ENCODE measurements at regions not wholly inside any gene's neighbourhood (a gene's known extent, or its start where the extent isn't known, plus 50 kb on each side); places are given as distances from the start of the nearest gene placed in this dataset.
A peak's percentile ranks its signal among the peaks of the same experiment; 100 is the strongest.
"Not testable (repeated sequence)": the region's sequence is repeated elsewhere in the genome, so short reads cannot be mapped to it uniquely, and the experiment has no call there.

DNA sequence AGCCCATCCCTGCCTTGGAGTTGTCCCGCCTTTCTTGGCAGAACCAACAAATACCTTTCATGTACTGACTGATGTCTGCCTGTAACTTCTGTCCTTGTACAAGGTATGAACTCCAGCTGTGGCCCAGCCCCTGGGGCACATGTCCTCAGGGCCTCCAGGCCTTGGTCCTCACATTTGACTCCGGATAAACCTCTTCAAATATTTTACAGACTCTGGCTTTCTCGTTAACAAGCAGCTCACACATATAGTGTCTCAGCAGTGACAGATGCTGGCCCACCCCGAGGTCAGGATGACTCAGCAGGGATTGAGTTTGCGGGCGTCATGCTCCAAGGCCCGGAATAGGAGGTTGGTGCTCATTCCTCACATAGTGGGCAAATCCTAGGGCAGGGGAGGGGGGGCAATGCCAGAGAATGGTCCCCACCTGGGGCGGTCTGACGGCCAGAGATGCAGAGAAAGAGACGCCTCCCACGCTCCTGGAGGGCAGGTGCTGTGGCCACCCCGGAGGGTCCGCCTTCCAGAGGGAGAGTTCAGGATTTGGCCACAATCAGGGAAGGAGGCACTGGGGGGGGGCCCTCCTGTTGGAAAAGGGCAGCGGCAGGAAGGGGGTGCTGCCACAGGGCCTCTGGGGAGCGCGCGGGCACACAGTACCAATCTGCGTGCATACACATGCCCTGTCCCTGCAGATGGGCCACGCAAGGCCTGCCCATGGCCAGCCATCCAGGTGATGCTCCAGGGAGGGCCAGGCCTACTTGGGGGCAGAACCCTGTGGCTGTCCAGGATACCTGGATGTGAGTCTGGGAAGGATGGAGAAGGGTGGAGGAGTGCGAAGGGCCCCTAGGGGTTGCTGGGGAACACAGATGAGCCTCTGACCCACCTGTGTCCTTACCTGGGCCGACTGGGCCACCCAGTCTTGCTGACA lies 58.2 kb upstream of the SPN start:
- H3K4me1 ChIP-seq (ENCODE audit: control insufficient read depth in 2 of 2, insufficient read depth in 2 of 2, low read length in 1 of 2); H3K27me3 ChIP-seq (ENCODE audit: control insufficient read depth in 1 of 2, insufficient read depth in 2 of 2, low read length in 2 of 2); H3K36me3 ChIP-seq (ENCODE audit: control insufficient read depth in 2 of 2, insufficient read depth in 2 of 2, low read length in 1 of 2); H3K4me3 ChIP-seq (ENCODE audit: low read depth in 1 of 2, low read length in 2 of 2); H3K9me3 ChIP-seq (ENCODE audit: control insufficient read depth in 2 of 2, insufficient read depth in 1 of 2, low read depth in 1 of 2, low read length in 1 of 2): not testable (repeated sequence)
- H3K27ac ChIP-seq (ENCODE audit: low read depth in 2 of 2, low read length in 1 of 2): peak overlapping the region in 1 of 2 donors; percentile 60
- WGBS, 2 donors: 61 to 69% methylated on average over 21 of the region's 21 CpGs

DNA sequence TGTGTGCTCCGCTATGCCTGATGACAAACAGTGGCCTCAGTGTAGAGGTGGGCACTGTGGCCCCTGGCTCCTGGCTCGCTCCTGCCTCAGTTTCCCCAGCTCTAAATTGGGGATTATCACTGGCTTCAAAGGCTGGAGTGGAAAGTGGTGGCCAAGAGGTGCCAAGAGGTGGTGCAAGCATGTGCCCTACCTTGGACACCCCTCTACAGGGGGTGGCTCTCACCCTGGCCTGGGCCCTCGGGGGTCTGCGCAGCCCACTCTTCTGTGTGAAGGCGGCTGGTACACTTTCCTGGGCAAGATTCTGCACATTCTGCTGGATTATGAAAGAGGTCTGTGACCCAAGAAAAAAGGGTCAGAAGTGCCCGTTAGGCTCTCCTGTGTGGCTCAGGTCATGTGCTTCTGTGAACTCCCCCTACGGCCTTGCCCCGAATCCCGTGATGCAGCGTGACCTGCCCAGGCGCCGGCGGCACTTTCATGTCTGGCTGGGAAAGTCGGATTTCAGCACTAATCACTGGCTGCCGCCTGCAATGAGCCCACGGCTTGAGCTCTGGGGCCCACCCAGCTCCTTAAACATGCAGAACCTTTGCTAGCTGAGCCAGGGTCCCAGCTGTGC lies 57.3 kb upstream of the SPN start:
- not testable (repeated sequence) for H3K27ac ChIP-seq (ENCODE audit: low read depth in 2 of 2, low read length in 1 of 2); H3K9me3 ChIP-seq (ENCODE audit: control insufficient read depth in 2 of 2, insufficient read depth in 1 of 2, low read depth in 1 of 2, low read length in 1 of 2); H3K36me3 ChIP-seq (ENCODE audit: control insufficient read depth in 2 of 2, insufficient read depth in 2 of 2, low read length in 1 of 2); H3K27me3 ChIP-seq (ENCODE audit: control insufficient read depth in 1 of 2, insufficient read depth in 2 of 2, low read length in 2 of 2); H3K4me3 ChIP-seq (ENCODE audit: low read depth in 1 of 2, low read length in 2 of 2); H3K4me1 ChIP-seq (ENCODE audit: control insufficient read depth in 2 of 2, insufficient read depth in 2 of 2, low read length in 1 of 2)
- 85% methylated on average over 16 of the region's 16 CpGs for WGBS, 2 donors

DNA sequence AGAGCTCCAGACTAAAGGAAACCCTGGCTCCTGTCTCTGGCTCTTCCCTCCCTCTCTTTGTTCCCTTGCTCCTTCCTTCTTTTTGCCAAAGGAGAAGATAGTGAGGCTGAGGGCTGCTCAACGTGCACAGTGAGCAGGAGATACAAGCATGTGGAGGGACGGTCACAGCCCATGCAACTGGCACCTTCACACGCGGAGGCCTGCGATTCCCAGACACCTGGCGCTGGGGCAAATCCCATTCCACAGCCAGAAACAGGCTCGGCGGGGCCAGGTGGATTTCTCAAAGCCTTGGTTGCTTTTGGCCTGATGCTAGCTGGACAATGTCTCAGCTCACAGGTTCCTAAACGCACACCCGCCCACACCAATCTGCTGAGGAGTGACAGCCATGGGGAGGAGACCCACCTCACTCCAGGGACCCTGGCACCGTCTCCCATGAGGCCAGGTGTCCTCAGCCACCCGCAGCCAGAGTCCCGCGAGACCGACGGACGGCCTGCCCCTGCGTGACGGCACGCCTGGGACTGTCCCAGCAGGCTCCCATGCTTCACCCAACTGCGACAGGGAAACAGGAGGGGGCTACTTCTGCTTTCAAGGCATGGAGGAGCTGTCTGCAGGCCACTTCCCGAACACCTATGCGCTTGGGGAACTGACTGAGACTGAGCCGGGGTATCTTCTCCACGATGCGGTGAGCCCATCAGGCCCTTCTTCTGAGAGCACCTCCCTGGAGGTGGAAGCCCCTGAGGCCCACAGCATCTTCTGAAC lies 56.2 kb upstream of the SPN start:
- not testable (repeated sequence) for H3K9me3 ChIP-seq (ENCODE audit: control insufficient read depth in 2 of 2, insufficient read depth in 1 of 2, low read depth in 1 of 2, low read length in 1 of 2); H3K4me3 ChIP-seq (ENCODE audit: low read depth in 1 of 2, low read length in 2 of 2); H3K4me1 ChIP-seq (ENCODE audit: control insufficient read depth in 2 of 2, insufficient read depth in 2 of 2, low read length in 1 of 2); H3K36me3 ChIP-seq (ENCODE audit: control insufficient read depth in 2 of 2, insufficient read depth in 2 of 2, low read length in 1 of 2); H3K27me3 ChIP-seq (ENCODE audit: control insufficient read depth in 1 of 2, insufficient read depth in 2 of 2, low read length in 2 of 2)
- peak overlapping the region in 1 of 2 donors; percentile 7 for H3K27ac ChIP-seq (ENCODE audit: low read depth in 2 of 2, low read length in 1 of 2)
- 82 to 85% methylated on average over 17 to 25 of the region's 26 CpGs for WGBS, 2 donors

DNA sequence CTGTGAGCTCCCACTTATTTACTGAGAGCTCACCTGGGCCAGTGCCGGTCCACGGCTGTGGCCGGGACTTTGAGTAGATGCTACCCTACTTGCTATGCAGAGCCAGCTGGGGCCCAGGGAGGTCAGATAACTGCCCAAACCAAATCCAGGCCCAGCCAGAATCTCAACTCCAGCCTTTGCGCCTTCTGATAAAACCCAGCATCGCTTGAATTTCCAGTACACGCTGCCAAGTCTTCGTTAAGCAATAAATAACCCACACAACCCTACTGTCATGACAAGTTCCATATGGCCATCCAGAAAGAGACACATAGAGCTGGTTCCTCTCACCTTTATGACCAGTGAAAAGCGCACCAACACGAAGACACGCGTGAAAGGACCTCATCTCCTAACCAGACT lies 55.6 kb upstream of the SPN start:
- not testable (repeated sequence) for H3K9me3 ChIP-seq (ENCODE audit: control insufficient read depth in 2 of 2, insufficient read depth in 1 of 2, low read depth in 1 of 2, low read length in 1 of 2); H3K4me1 ChIP-seq (ENCODE audit: control insufficient read depth in 2 of 2, insufficient read depth in 2 of 2, low read length in 1 of 2); H3K4me3 ChIP-seq (ENCODE audit: low read depth in 1 of 2, low read length in 2 of 2); H3K36me3 ChIP-seq (ENCODE audit: control insufficient read depth in 2 of 2, insufficient read depth in 2 of 2, low read length in 1 of 2); H3K27me3 ChIP-seq (ENCODE audit: control insufficient read depth in 1 of 2, insufficient read depth in 2 of 2, low read length in 2 of 2)
- H3K27ac ChIP-seq (ENCODE audit: low read depth in 2 of 2, low read length in 1 of 2): peak overlapping the region in 1 of 2 donors; percentile 7
- WGBS, 2 donors: 64 to 68% methylated on average over 11 of the region's 11 CpGs

DNA sequence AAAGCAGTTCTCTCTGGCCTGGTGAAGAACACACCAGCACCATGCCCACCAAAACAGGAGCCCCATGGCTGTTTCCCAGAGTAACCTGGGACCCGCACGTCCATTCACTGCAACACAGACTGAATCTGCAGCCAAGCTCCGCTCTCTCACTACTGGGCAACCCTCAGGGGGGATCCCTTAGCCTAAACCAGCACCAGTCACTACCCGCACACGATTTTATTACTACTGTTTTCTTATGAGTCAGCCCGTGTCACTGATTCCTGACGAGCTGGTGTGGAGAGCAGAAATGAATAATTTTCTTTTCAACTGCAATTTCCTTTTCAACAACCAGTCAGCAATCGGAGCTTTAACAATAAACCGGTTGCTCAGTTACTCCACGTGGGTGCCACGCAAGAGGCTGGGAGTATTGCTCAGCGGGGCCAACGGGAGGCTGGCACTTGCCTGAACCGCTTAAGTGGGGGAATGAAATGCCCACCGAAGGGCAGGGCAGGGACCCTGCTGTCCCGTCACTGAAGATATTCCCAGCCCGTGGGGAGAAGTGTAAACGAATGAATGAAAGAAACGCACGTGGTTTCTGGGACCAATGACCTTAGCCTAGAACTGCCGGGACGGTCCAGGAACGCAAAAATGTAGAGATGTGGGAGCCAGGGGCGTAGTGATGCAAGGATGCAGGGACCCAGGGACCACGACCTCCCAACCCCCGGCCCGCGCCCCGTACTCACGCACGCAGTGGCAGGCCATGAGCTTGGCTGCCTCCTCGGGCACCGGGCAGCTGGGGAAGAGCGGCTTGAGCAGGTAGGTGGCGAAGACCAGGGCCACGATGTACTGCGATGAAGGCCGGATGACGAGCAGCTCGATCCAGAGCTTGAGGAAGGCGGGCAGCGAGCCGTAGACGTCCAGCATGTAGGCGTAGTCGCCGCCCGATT lies 50.4 kb upstream of the SPN start:
- H3K27ac ChIP-seq (ENCODE audit: low read depth in 2 of 2, low read length in 1 of 2): peak overlapping the region in 1 of 2 donors; percentile 80
- H3K4me3 ChIP-seq (ENCODE audit: low read depth in 1 of 2, low read length in 2 of 2): peak overlapping the region; percentile 46 to 64
- not testable (repeated sequence) for H3K27me3 ChIP-seq (ENCODE audit: control insufficient read depth in 1 of 2, insufficient read depth in 2 of 2, low read length in 2 of 2); H3K4me1 ChIP-seq (ENCODE audit: control insufficient read depth in 2 of 2, insufficient read depth in 2 of 2, low read length in 1 of 2); H3K9me3 ChIP-seq (ENCODE audit: control insufficient read depth in 2 of 2, insufficient read depth in 1 of 2, low read depth in 1 of 2, low read length in 1 of 2); H3K36me3 ChIP-seq (ENCODE audit: control insufficient read depth in 2 of 2, insufficient read depth in 2 of 2, low read length in 1 of 2)
- 2 to 3% methylated on average over 32 to 45 of the region's 48 CpGs for WGBS, 2 donors
